Mesothelial cell of epicardium (in vitro differentiated cells): ENCODE measurements at regions not wholly inside any gene's neighbourhood (a gene's known extent, or its start where the extent isn't known, plus 50 kb on each side); places are given as distances from the start of the nearest gene placed in this dataset.

ENCODE experiments used
- DNase-seq, 2 experiments: peaks; one replicate each; pipeline ENCODE4 v3.0.0; 2021; ENCODE audit warnings: low spot score in 2 of 2; ENCODE audit not compliant: unreplicated experiment in 2 of 2
- H3K27ac Mint-ChIP-seq: 2 replicates; pipeline ENCODE4 v1.8.0; 2021; ENCODE audit warnings: mixed read lengths
- H3K27me3 Mint-ChIP-seq: 2 replicates; pipeline ENCODE4 v1.8.0; 2021; ENCODE audit warnings: low read depth, mixed read lengths
- H3K36me3 Mint-ChIP-seq: 2 replicates; pipeline ENCODE4 v1.8.0; 2021; ENCODE audit warnings: mixed read lengths
- H3K4me1 Mint-ChIP-seq: 2 replicates; pipeline ENCODE4 v1.8.0; 2021; ENCODE audit warnings: mixed read lengths
- H3K4me3 Mint-ChIP-seq: 2 replicates; pipeline ENCODE4 v1.8.0; 2021; ENCODE audit warnings: mild to moderate bottlenecking, moderate library complexity, mixed read lengths
- H3K9me3 Mint-ChIP-seq: 2 replicates; pipeline ENCODE4 v1.8.0; 2021; ENCODE audit warnings: mixed read lengths
- CTCF ChIP-seq: fragments of 200-600 bp; sonication (generic); IDR thresholded peaks from one replicate; pipeline ENCODE4 v1.5.0; 2021; ENCODE audit warnings: antibody characterized with exemption; ENCODE audit not compliant: unreplicated experiment

- no peak overlapping the region for H3K27ac Mint-ChIP-seq
- no peaks in the 10 kb centered on the region for H3K9me3 Mint-ChIP-seq
- H3K4me3 Mint-ChIP-seq = no peak overlapping the region
- H3K4me1 Mint-ChIP-seq = peaks cover 6% of the 10 kb centered on the region
- H3K36me3 Mint-ChIP-seq = no peaks in the 10 kb centered on the region
- DNase-seq = peak in 1 of 2 experiments; percentile 26
- no peak for TF ChIP-seq CTCF
- peaks cover 8% of the 10 kb centered on the region for H3K27me3 Mint-ChIP-seq
These were observed 104.9 kb downstream of the DACT2 start for GRCh38 chr6:168214586-168215104.

- no peak overlapping the region for H3K27ac Mint-ChIP-seq
- no peaks in the 10 kb centered on the region for H3K36me3 Mint-ChIP-seq
- peaks cover 4% of the 10 kb centered on the region for H3K4me1 Mint-ChIP-seq
- no peak for DNase-seq
- H3K27me3 Mint-ChIP-seq = peaks cover 8% of the 10 kb centered on the region
- TF ChIP-seq CTCF = no peak
- no peaks in the 10 kb centered on the region for H3K9me3 Mint-ChIP-seq
- no peak overlapping the region for H3K4me3 Mint-ChIP-seq
These were observed 106.5 kb downstream of the DACT2 start for GRCh38 chr6:168213121-168213524.

- H3K4me3 Mint-ChIP-seq = no peak overlapping the region
- no peak for DNase-seq
- no peaks in the 10 kb centered on the region for H3K36me3 Mint-ChIP-seq
- peaks cover 4% of the 10 kb centered on the region for H3K4me1 Mint-ChIP-seq
- no peaks in the 10 kb centered on the region for H3K9me3 Mint-ChIP-seq
- H3K27ac Mint-ChIP-seq = no peak overlapping the region
- H3K27me3 Mint-ChIP-seq = peaks cover 8% of the 10 kb centered on the region
- TF ChIP-seq CTCF = no peak
These were observed 107.2 kb downstream of the DACT2 start for GRCh38 chr6:168212362-168212761.

GRCh38 chr6:168211681-168212080, 107.9 kb downstream of the DACT2 start:
- Mint-ChIP-seq H3K9me3 (no peaks in the 10 kb centered on the region), H3K36me3 (no peaks in the 10 kb centered on the region), H3K4me1 (peaks cover 4% of the 10 kb centered on the region), H3K4me3 (no peak overlapping the region), H3K27me3 (peaks cover 6% of the 10 kb centered on the region), H3K27ac (no peak overlapping the region)
- no peak for TF ChIP-seq CTCF
- no peak for DNase-seq

- Mint-ChIP-seq H3K36me3 (no peaks in the 10 kb centered on the region), H3K9me3 (no peaks in the 10 kb centered on the region), H3K4me3 (no peak overlapping the region), H3K4me1 (no peaks in the 10 kb centered on the region), H3K27ac (no peak overlapping the region), H3K27me3 (peaks cover 5% of the 10 kb centered on the region)
- no peak for TF ChIP-seq CTCF
- no peak for DNase-seq
These were observed 109.1 kb downstream of the DACT2 start for GRCh38 chr6:168210239-168211105.
